NCI-H345 treated with DMSO at 0.1 percent for 48 hours (cell line): ENCODE measurements at regions not wholly inside any gene's neighbourhood (a gene's known extent, or its start where the extent isn't known, plus 50 kb on each side); places are given as distances from the start of the nearest gene placed in this dataset.
"Not testable (repeated sequence)": the region's sequence is repeated elsewhere in the genome, so short reads cannot be mapped to it uniquely, and the experiment has no call there.

Experiments
- DNase-seq: peaks from one replicate; lab custom pipeline; 2025; ENCODE audit not compliant: unreplicated experiment; lab: John Stamatoyannopoulos, UW

GRCh38 chr10:131824371-131825149 lies 76.2 kb upstream of the PPP2R2D start:
- DNase-seq: no peak

GRCh38 chr10:131825150-131825848 lies 75.5 kb upstream of the PPP2R2D start:
- DNase-seq: peak; percentile 39

- DNase-seq: peak; percentile 41
These were observed 74.7 kb upstream of the PPP2R2D start for GRCh38 chr10:131825960-131826650.

- DNase-seq: no peak
These were observed 71.5 kb upstream of the PPP2R2D start for GRCh38 chr10:131829156-131829930.

- DNase-seq: no peak
These were observed 70.2 kb upstream of the PPP2R2D start for GRCh38 chr10:131830446-131831130.

GRCh38 chr10:131831561-131831960 lies 69.2 kb upstream of the PPP2R2D start:
- DNase-seq: no peak

- no peak for DNase-seq
These were observed 68.6 kb upstream of the PPP2R2D start for GRCh38 chr10:131832056-131832685.

- no peak for DNase-seq
These were observed 67.8 kb upstream of the PPP2R2D start for GRCh38 chr10:131833013-131833412.

- no peak for DNase-seq
These were observed 67.2 kb upstream of the PPP2R2D start for GRCh38 chr10:131833446-131834080.

- DNase-seq: no peak
These were observed 66.5 kb upstream of the PPP2R2D start for GRCh38 chr10:131834152-131834810.

GRCh38 chr10:131838966-131839742 lies 61.7 kb upstream of the PPP2R2D start:
- no peak for DNase-seq

GRCh38 chr10:131839880-131840787 lies 60.7 kb upstream of the PPP2R2D start:
- not testable (repeated sequence) for DNase-seq

GRCh38 chr10:131840788-131841118 lies 60.1 kb upstream of the PPP2R2D start:
- no peak for DNase-seq

GRCh38 chr10:131841131-131841660 lies 59.6 kb upstream of the PPP2R2D start:
- no peak for DNase-seq

- DNase-seq: no peak
These were observed 59.1 kb upstream of the PPP2R2D start for GRCh38 chr10:131841661-131842139.

- no peak for DNase-seq
These were observed 58.3 kb upstream of the PPP2R2D start for GRCh38 chr10:131842351-131843088.
